ENCODE measurements at regions not wholly inside any gene's neighbourhood (a gene's known extent, or its start where the extent isn't known, plus 50 kb on each side); places are given as distances from the start of the nearest gene placed in this dataset.

DNA sequence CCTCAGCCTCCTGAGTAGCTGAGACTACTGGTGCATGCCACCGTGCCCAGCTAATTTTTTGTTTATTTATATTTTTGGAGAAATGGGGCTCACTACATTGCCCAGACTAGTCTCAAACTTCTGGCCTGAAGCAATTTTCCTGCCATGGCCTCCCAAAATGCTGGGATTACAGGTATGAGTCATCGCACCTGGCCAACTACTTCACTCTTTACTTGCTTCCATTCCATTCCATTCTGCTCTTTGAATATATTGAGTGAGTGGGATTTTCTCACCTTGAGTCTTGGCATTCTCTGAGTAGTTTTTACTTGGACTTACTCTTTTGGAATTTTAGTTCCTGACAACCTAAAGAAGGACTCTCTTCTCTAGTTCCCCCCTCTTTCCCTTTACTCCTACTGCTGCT is 93.8 kb upstream of the UNC13C start:
- TF ChIP-seq, protein P1, sequence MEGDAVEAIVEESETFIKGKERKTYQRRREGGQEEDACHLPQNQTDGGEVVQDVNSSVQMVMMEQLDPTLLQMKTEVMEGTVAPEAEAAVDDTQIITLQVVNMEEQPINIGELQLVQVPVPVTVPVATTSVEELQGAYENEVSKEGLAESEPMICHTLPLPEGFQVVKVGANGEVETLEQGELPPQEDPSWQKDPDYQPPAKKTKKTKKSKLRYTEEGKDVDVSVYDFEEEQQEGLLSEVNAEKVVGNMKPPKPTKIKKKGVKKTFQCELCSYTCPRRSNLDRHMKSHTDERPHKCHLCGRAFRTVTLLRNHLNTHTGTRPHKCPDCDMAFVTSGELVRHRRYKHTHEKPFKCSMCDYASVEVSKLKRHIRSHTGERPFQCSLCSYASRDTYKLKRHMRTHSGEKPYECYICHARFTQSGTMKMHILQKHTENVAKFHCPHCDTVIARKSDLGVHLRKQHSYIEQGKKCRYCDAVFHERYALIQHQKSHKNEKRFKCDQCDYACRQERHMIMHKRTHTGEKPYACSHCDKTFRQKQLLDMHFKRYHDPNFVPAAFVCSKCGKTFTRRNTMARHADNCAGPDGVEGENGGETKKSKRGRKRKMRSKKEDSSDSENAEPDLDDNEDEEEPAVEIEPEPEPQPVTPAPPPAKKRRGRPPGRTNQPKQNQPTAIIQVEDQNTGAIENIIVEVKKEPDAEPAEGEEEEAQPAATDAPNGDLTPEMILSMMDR (conservative IDR thresholded peaks at IDR 0.05 in 1 of 2, IDR thresholded peaks at IDR 0.05 in 1 of 2; ENCODE audit: low read depth in 1 of 2, low read length in 2 of 2), result no peak
- no peak for TF ChIP-seq EZH2 (IDR thresholded peaks at IDR 0.05; ENCODE audit: low read length, missing control alignments)

All from fibroblast of lung (primary cell).